ENCODE measurements at regions not wholly inside any gene's neighbourhood (a gene's known extent, or its start where the extent isn't known, plus 50 kb on each side); places are given as distances from the start of the nearest gene placed in this dataset.

GRCh38 chr1:55839221-55839620, 624.1 kb upstream of the USP24 start:
- DNase-seq: no peak

GRCh38 chr1:55836086-55836485, 620.9 kb upstream of the USP24 start:
- DNase-seq: no peak

- DNase-seq: no peak
Observed at GRCh38 chr1:55833529-55834091, 618.4 kb upstream of the USP24 start.

GRCh38 chr1:55831759-55832158, 616.6 kb upstream of the USP24 start:
- DNase-seq: no peak

- DNase-seq: no peak
Observed at GRCh38 chr1:55828044-55828443, 612.9 kb upstream of the USP24 start.

GRCh38 chr1:55827350-55827749, 612.2 kb upstream of the USP24 start:
- no peak for DNase-seq

- no peak for DNase-seq
Observed at GRCh38 chr1:55826381-55827080, 611.4 kb upstream of the USP24 start.

- DNase-seq: no peak
Observed at GRCh38 chr1:55825461-55825860, 610.3 kb upstream of the USP24 start.

- DNase-seq: no peak
Observed at GRCh38 chr1:55824251-55824640, 609.1 kb upstream of the USP24 start.

- DNase-seq: no peak
Observed at GRCh38 chr1:55823541-55824250, 608.5 kb upstream of the USP24 start.

GRCh38 chr1:55822891-55823290, 607.7 kb upstream of the USP24 start:
- no peak for DNase-seq

- no peak for DNase-seq
Observed at GRCh38 chr1:55821234-55821633, 606.1 kb upstream of the USP24 start.

- no peak for DNase-seq
Observed at GRCh38 chr1:55820501-55820900, 605.3 kb upstream of the USP24 start.

- DNase-seq: no peak
Observed at GRCh38 chr1:55819011-55819410, 603.8 kb upstream of the USP24 start.

GRCh38 chr1:55816456-55817426, 601.6 kb upstream of the USP24 start:
- no peak for DNase-seq

- no peak for DNase-seq
Observed at GRCh38 chr1:55815745-55816455, 600.7 kb upstream of the USP24 start.

- no peak for DNase-seq
Observed at GRCh38 chr1:55814967-55815366, 599.8 kb upstream of the USP24 start.

- DNase-seq: no peak
Observed at GRCh38 chr1:55813618-55814017, 598.5 kb upstream of the USP24 start.

GRCh38 chr1:55812281-55812680, 597.1 kb upstream of the USP24 start:
- no peak for DNase-seq

GRCh38 chr1:55808263-55808662, 593.1 kb upstream of the USP24 start:
- DNase-seq: no peak

- DNase-seq: no peak
Observed at GRCh38 chr1:55803429-55803828, 588.3 kb upstream of the USP24 start.
